ENCODE measurements at regions not wholly inside any gene's neighbourhood (a gene's known extent, or its start where the extent isn't known, plus 50 kb on each side); places are given as distances from the start of the nearest gene placed in this dataset.

GRCh38 chr13:100898431-100898830 lies 223.8 kb upstream of the TMTC4 start:
- no peak overlapping the region for H3K4me3 ChIP-seq (replicated peaks; ENCODE audit: insufficient read depth, low read length)
- peaks cover 4% of the 10 kb centered on the region for H3K27me3 ChIP-seq (ENCODE audit: insufficient read depth, poor library complexity, severe bottlenecking)
- TF ChIP-seq CTCF (IDR thresholded peaks at IDR 0.05; ENCODE audit: insufficient read depth, low read length) (no peak), POLR2AphosphoS5 (IDR thresholded peaks at IDR 0.05; ENCODE audit: low read depth) (no peak), REST (IDR thresholded peaks at IDR 0.05; ENCODE audit: insufficient replicate concordance, low read depth) (no peak), GABPA (IDR thresholded peaks at IDR 0.05; ENCODE audit: low read depth) (no peak), SPI1 (IDR thresholded peaks at IDR 0.05; ENCODE audit: borderline replicate concordance, low read depth) (no peak)
- no peak for DNase-seq (ENCODE audit: low read depth in 1 of 2, low spot score in 1 of 2)
- no peak overlapping the region for H3K27ac ChIP-seq (replicated peaks)

GRCh38 chr13:100895651-100896050 lies 221.1 kb upstream of the TMTC4 start:
- no peak for DNase-seq (ENCODE audit: low read depth in 1 of 2, low spot score in 1 of 2)
- Histone ChIP-seq H3K27me3 (ENCODE audit: insufficient read depth, poor library complexity, severe bottlenecking) (no peaks in the 10 kb centered on the region), H3K4me3 (replicated peaks; ENCODE audit: insufficient read depth, low read length) (no peak overlapping the region), H3K27ac (replicated peaks) (no peak overlapping the region)
- TF ChIP-seq SPI1 (IDR thresholded peaks at IDR 0.05; ENCODE audit: borderline replicate concordance, low read depth) (no peak), GABPA (IDR thresholded peaks at IDR 0.05; ENCODE audit: low read depth) (no peak), CTCF (IDR thresholded peaks at IDR 0.05; ENCODE audit: insufficient read depth, low read length) (no peak), REST (IDR thresholded peaks at IDR 0.05; ENCODE audit: insufficient replicate concordance, low read depth) (no peak), POLR2AphosphoS5 (IDR thresholded peaks at IDR 0.05; ENCODE audit: low read depth) (no peak)

GRCh38 chr13:100892981-100893380 lies 218.4 kb upstream of the TMTC4 start:
- no peak for DNase-seq (ENCODE audit: low read depth in 1 of 2, low spot score in 1 of 2)
- H3K4me3 ChIP-seq (replicated peaks; ENCODE audit: insufficient read depth, low read length), result no peak overlapping the region
- no peak overlapping the region for H3K27ac ChIP-seq (replicated peaks)
- H3K27me3 ChIP-seq (ENCODE audit: insufficient read depth, poor library complexity, severe bottlenecking), result no peaks in the 10 kb centered on the region
- TF ChIP-seq POLR2AphosphoS5 (IDR thresholded peaks at IDR 0.05; ENCODE audit: low read depth), result no peak
- TF ChIP-seq SPI1 (IDR thresholded peaks at IDR 0.05; ENCODE audit: borderline replicate concordance, low read depth), result no peak
- TF ChIP-seq GABPA (IDR thresholded peaks at IDR 0.05; ENCODE audit: low read depth), result no peak
- no peak for TF ChIP-seq CTCF (IDR thresholded peaks at IDR 0.05; ENCODE audit: insufficient read depth, low read length)
- TF ChIP-seq REST (IDR thresholded peaks at IDR 0.05; ENCODE audit: insufficient replicate concordance, low read depth), result no peak
